HG02678 (cell line): ENCODE measurements at regions not wholly inside any gene's neighbourhood (a gene's known extent, or its start where the extent isn't known, plus 50 kb on each side); places are given as distances from the start of the nearest gene placed in this dataset.
"Not testable (repeated sequence)": the region's sequence is repeated elsewhere in the genome, so short reads cannot be mapped to it uniquely, and the experiment has no call there.

Source experiments
- ATAC-seq: cut with Tn5 transposase; IDR thresholded peaks from one replicate; pipeline ENCODE4 v1.9.1; 2021; ENCODE audit warnings: mild to moderate bottlenecking, moderate library complexity; ENCODE audit not compliant: unreplicated experiment

- no peak for ATAC-seq
Measured at GRCh38 chr9:97772145-97772544, 75.0 kb upstream of the XPA start.

GRCh38 chr9:97773091-97773490, 76.0 kb upstream of the XPA start:
- ATAC-seq, result no peak

GRCh38 chr9:97773723-97774122, 76.6 kb upstream of the XPA start:
- ATAC-seq, result no peak

- ATAC-seq, result no peak
Measured at GRCh38 chr9:97774673-97775072, 77.5 kb upstream of the XPA start.

GRCh38 chr9:97778740-97779139, 74.3 kb upstream of the FOXE1 start:
- ATAC-seq, result not testable (repeated sequence)

GRCh38 chr9:97779608-97780007, 73.4 kb upstream of the FOXE1 start:
- ATAC-seq, result no peak

GRCh38 chr9:97781902-97782301, 71.1 kb upstream of the FOXE1 start:
- ATAC-seq, result no peak

- ATAC-seq, result no peak
Measured at GRCh38 chr9:97786341-97786740, 66.7 kb upstream of the FOXE1 start.

GRCh38 chr9:97787551-97787950, 65.5 kb upstream of the FOXE1 start:
- no peak for ATAC-seq

GRCh38 chr9:97788763-97789663, 64.0 kb upstream of the FOXE1 start:
- no peak for ATAC-seq

GRCh38 chr9:97790542-97790941, 62.5 kb upstream of the FOXE1 start:
- no peak for ATAC-seq

GRCh38 chr9:97791542-97791941, 61.5 kb upstream of the FOXE1 start:
- no peak for ATAC-seq

- no peak for ATAC-seq
Measured at GRCh38 chr9:97793067-97793466, 60.0 kb upstream of the FOXE1 start.

- ATAC-seq, result no peak
Measured at GRCh38 chr9:97794666-97795065, 58.4 kb upstream of the FOXE1 start.

- not testable (repeated sequence) for ATAC-seq
Measured at GRCh38 chr9:97796176-97796575, 56.9 kb upstream of the FOXE1 start.

GRCh38 chr9:97801180-97801579, 51.8 kb upstream of the FOXE1 start:
- ATAC-seq, result no peak

GRCh38 chr9:97802276-97802675, 50.8 kb upstream of the FOXE1 start:
- no peak for ATAC-seq

GRCh38 chr9:97803167-97804058, 49.6 kb upstream of the FOXE1 start:
- ATAC-seq, result peak; percentile 90
